Suppressor macrophage treated with lipopolysaccharide for 4 hours (primary cell): ENCODE measurements at regions not wholly inside any gene's neighbourhood (a gene's known extent, or its start where the extent isn't known, plus 50 kb on each side); places are given as distances from the start of the nearest gene placed in this dataset.
"Not testable (repeated sequence)": the region's sequence is repeated elsewhere in the genome, so short reads cannot be mapped to it uniquely, and the experiment has no call there.

ENCODE experiments used
- DNase-seq: peaks from one replicate; pipeline ENCODE4 v3.0.0-alpha.2; 2020

DNA sequence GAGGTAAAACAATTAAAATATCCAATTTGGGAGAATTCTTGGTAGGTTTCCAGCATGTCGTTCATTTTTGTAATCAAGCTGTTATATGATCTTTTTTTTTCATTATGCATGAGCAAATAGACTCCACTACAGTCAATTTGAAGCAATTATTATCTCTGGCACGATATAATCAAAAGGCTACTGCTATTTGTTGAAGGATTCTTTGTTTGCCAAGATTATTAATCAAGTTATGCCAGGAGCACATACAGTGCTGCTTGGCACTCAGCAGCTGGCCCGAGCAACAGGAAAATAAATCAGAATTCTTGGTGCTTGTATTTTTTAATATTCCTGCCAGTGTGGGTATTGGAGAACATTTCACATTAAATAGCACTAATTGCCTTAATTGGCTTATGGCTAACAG, 279.5 kb downstream of the RND3 start:
- no peak for DNase-seq

DNA sequence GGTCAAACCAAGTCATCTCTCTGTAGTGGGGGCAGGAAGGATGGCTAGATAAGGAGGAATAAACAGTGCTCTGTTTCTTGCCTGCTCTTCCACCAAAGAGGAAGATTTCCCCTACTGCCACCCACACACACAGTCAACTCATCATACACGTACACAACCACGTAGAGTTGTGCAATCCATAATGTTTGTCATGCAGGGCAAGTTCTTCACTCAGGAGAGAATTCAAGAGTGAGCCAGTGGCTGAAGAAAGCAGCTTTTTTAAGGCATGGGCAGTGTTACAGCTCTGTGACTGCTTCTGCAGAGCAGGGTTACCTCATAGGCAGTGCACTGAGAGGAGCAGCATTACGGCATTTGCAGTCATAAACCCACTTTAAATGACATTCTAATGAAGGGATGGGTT, 283.0 kb downstream of the RND3 start:
- peak; percentile 29 for DNase-seq

DNA sequence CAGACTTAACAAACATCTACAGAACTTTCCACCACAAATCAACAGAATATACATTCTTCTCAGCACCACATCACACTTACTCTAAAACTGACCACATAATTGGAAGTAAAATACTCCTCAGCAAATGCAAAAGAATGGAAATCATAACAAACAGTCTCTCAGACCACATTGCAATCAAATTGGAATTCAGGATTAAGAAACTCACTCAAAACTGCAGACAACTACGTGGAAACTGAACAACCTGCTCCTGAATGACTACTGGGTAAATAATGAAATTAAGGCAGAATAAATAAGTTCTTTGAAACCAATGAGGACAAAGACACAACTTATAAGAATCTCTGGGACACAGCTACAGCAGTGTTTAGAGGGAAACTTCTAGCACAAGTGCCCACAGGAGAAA, 292.7 kb downstream of the RND3 start:
- DNase-seq, result not testable (repeated sequence)

DNA sequence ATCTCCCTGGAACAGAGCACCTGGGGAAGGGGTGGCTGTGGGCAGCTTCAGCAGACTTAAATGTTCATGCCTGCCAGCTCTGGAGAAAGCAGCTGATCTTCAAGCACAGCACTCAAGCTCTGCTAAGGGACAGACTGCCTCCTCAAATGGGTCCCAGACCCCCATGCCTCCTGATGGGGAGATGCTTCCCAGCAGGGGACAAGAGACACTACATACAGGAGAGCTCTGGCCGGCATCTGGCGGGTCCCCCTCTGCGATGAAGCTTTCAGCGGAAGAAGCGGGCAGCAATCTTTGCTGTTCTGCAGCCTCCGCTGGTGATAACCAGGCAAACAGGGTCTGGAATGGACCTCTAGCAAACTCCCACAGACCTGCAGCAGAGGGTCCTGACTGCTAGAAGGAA, 294.8 kb downstream of the RND3 start:
- no peak for DNase-seq

DNA sequence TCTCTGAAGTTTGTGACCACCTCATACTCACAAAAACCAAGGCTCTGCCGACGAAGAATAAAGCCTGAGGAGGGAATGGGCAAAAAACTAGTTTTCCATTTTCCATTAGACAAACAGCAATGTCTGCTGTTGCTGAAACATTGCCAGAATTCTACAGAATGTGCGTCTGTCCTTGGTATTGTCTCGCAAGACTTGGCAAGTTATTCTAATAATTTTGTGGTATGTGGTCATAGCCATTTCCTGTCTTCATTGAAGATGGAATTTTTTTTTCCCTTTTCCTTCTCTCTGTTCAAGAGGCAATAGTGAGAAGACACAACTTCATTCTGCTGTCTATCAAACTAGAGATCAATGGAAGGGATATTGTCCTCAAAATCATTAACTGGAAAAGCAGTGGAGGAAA, 296.1 kb downstream of the RND3 start:
- DNase-seq, result no peak

GRCh38 chr2:150190546-150190945, 296.9 kb downstream of the RND3 start:
- DNase-seq, result no peak

DNA sequence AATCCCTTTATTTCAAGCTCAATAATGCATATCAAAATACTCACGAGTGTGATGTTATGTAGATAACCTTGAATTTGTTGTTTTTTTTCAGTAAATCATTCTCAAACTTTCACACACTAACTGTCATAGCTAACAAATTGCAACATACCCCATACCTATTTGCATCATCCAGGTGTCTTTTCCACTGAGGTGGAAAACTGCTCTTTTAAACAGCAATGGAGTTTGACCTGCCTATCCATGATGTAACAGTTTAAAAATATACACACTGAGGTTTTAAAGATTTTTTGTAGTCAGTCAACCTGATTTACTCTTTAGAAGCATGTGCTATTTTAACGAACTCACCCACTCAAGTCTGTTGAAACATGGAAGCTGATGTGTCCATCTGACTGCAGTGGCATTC, 298.7 kb downstream of the RND3 start:
- no peak for DNase-seq

DNA sequence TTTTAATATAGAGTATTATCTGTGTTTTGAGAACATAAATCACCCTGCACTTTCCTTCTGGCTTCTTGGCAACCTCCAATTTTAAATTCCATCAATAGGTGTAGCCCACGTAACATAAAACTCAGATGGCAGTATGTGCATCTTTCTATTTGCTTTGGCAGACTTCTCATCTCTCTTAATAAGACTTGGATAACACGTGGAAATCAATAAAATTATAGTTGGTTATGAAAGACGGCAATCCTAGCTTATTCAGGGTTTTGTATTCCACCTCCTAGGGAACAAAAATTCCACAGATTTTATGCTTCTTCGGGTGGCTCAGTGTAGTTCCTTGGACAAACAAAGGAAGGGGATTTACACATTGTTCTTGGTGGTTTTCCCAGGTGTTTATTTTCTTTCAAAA, 299.3 kb downstream of the RND3 start:
- DNase-seq, result no peak

DNA sequence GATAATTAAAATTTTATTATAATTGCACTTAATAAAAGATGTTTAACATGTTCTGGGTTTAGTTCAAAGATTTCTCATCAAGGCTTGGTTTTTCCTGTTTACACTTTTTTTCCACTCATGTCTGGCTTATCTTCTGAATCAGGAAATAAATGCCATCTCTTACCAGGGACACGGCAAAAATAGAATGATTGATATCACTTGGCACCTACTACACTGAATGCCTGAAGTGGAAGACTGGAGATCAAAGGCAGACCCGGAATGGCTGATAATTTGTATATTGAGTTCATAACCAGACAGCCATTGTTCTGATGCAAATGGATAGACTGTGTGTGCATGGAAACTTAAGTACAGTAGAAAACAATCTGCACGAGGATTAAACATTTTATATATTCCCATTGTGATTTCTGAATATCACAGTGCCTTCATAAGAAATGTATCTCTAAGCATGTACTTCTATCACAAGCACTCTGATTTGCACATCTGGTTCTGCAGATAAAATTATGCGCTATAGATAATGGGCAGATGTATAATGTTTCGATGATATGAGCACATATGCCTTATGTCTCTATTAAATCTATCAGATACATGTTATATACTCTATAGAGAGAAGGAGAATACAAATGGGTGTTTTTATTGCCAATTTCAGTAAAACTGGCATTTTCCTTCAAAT, 304.8 kb downstream of the RND3 start:
- no peak for DNase-seq

DNA sequence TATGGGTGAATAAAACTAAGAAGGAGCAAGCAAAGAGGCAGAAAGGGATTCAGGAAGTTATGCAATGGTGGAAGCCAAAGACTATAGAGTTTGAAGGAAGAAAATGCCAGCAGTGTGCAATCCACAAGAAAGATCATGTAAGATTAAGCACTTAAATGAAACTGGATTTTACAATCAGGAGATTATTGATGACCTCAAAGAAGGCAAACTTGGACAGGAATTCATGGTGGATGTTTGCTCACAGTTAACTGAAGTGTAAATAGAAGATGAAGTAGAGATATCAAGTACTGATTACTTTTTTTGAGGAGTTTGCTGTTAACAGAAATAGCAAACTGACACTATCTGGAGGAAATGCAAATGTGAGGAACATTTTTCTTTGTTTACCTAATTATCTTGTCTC, 308.9 kb downstream of the RND3 start:
- DNase-seq, result no peak

- DNase-seq, result no peak
Observed at GRCh38 chr2:150174971-150175421, 312.5 kb downstream of the RND3 start.

DNA sequence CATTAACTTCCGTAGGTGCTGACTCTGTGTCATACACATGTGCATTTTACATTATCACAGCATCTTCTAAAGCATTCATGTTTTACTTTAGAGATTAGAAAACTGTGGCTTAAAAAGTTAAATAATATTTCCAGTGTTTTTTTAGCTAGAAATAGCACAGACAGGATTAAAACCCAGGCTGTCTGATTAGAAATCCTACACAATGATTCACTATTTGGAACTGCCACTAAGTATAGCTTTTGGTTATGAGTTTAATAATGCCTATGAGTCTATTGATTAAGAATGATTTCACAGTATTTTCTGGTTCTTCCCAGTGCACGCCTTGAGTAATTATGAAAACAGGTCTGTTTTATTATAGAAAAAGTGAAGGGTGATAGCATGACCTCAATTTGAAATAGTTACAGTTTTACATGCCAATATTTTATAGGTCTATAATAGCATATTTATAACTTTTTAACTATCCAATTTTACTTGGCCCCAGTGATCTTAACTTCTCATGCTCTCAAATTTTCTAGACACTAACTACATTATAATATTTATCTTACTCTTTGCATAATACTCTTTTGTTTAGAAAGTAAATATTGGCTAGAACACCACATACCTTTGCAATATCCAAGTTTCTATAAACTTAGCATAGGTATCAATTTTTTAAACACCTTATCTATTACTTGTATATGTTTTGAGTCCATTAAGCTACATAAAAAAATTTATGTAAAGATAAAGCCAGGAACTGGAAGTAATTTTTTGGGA, 313.2 kb downstream of the RND3 start:
- no peak for DNase-seq

DNA sequence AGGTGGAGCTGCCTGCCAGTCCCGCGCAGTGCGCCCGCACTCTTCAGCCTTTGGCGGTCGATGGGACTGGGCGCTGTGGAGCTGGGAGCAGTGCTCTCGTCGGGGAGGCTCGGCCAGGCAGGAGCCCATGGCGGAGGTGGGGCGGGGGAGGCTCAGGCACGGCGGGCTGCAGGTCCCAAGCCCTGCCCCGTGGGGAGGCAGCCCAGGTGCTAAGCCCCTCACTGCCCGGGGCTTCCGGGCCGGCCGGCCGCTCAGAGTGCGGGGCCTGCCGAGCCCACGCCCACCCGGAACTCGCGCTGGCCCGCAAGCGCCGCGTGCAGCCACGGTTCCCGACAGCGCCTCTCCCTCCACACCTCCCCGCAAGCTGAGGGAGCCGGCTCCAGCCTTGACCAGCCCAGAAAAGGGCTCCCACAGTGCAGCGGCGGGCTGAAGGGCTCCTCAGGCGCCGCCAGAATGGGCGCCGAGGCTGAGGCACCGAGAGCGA, 316.4 kb downstream of the RND3 start:
- DNase-seq, result no peak

DNA sequence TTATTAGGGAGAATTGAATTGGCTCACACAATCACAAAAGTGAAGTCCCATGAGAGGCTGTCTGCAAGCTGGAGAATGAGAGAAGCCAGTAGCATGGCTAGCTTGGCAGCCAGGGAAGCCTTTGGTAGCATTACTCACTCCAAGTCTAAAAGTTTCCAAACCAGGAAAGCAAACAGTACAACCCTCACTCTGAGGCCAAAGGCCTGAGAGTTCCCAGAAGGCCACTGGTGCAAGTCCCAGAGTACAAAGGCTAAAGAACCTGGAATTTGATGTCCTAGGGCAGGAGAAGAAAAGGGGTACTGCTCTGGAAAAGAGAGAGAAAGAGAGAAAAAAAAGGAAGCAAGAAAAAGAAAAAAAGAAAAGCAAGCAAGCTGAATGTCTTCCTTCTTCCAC, 318.2 kb downstream of the RND3 start:
- no peak for DNase-seq

DNA sequence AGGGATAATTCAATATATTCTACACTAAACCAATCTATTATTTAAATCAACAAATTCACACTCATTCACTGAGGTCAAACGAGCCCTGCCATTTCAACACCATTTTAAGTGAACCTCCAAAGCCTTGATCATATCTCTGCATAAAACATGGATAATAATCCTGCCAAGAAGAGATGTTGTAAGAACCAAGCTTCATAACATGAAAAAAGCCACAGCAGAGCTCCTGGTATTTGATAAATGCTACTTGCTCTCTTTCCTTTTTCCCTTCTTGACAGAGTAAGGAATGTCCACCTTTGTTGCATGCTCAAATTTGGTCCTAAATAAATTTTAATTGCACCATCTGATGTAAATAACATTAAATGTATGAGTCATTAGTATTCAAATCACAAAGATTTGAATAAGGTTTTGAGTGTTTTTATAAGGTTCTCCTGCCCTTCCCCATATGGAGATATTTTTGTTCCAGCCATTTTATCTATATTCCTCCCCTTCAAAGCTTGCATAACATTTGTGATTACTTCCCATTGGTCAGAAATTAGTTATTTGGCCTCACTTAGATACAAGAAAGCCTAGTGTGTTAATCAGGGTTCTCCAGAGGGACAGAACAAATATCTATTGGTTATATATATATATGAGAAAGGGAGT, 318.8 kb downstream of the RND3 start:
- DNase-seq, result no peak

GRCh38 chr2:150167711-150168110, 319.8 kb downstream of the RND3 start:
- no peak for DNase-seq

DNA sequence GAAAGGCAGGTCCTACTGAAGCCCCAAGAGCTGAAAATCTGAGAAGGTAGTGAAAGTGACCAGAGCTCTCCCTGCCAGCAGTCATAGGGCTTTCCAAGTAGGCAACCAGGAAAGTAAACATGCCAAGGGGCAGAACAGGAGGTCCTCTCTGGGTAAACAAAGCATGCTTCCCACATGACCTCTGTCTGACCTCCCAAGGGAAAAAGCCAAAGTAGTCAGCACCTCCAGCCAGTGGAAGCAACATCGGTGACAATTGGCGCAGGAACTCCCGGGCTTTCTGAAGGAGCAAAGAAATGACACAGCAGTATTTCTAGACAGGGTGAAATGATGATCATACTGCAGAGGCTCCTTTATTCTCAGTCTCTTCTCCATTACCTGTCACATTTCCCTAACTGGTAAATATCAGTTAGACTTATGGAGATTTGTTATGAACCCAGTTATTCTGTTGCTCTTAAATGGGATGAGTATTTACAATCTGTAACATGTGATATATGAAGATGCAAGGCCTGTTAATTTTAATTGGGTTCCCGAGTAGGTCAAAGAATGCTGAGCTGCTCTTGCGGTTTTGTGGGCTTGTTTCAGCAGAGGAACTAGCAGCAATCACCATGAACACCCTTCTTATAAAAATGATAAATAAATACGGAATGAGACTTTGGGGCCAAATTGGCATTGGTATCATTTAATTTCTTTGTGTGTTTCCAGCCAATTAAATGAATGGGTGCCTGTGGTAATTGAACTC, 321.0 kb downstream of the RND3 start:
- DNase-seq, result no peak

GRCh38 chr2:150165988-150166312, 321.5 kb downstream of the RND3 start:
- DNase-seq, result no peak

GRCh38 chr2:150165442-150165841, 322.0 kb downstream of the RND3 start:
- DNase-seq, result no peak

GRCh38 chr2:150162241-150162942, 325.1 kb downstream of the RND3 start:
- no peak for DNase-seq

DNA sequence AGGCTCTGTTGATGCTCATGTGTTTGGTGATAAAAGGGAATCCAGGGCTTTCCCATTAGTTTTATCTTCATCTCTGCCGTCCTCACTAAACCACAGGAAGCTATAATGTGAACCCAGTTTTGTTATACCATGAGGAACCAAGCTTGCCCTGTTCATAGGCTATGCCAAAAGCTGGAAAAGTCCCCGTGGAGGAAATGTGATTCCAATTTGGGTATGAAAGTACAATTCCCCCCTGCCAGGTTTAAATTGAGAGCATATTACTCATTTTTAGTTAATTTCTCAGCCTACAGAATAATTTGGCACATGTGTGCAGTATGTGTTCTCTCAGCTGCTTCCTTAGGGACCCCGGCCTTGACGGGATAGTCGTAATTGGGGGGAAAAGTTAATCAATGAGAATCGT, 327.4 kb downstream of the RND3 start:
- no peak for DNase-seq

- DNase-seq, result no peak
Observed at GRCh38 chr2:150159300-150159699, 328.2 kb downstream of the RND3 start.

DNA sequence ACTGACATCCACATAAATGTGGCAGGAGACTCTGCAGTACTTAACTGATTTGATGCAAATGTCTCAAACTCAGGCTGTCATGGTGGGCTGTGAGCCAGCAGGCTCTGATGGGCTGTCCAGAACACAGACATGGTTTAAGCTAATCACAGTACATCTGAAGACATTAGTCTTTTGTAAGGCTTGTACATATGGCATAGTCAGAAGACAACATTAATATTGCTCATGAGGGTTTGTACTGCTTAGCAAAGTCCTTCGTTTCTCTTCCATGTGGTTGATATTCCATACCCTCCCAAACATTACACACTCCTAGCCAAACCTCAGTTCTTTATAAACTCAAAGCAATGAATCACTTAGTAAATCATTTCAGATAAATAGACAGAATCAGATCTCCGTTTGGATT, 330.6 kb downstream of the RND3 start:
- DNase-seq, result no peak
